ENCODE measurements at regions not wholly inside any gene's neighbourhood (a gene's known extent, or its start where the extent isn't known, plus 50 kb on each side); places are given as distances from the start of the nearest gene placed in this dataset.

DNA sequence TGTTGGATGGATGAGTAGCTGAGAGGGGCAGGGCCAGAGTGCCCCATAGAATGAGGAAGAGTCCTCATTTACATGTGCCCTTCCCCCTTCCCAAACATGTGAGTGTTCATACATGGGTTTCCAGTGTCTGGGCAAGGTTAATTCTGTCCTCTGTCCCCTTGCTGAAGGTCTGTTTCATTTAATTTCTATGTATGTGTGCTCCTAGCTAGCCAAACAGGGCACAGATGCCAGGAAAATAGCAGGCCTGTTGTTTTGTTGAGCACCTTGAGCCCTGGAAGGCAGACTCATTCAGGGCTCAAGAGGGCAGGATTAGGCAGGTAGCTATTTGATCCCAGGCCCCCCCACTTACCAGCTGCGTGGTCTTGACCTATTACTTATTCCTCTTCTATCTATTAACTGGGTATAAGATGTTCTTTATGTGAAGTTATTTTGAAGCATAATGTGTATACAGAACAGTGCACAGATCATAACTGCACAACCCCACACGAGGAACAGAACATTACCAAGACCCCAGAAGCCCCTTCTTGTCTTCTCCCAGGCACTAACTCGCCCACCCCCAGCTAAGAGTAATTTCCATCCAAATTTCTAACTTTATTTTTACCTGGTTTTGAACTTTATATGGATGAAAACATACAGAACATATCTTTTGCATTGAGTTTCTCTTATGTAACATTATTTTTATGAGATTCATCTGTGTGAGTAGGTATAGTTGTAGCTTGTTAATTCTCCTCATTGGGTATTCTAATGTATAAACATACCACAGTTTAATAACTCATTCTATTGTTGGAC lies 164.3 kb downstream of the RPIA start:
- Mint-ChIP-seq H3K9me3 (peaks cover 64 to 85% of the 10 kb centered on the region in 2 experiments), H3K27me3 (ENCODE audit: low read depth) (no peaks in the 10 kb centered on the region), H3K27ac (no peak overlapping the region), H3K4me3 (no peak overlapping the region), H3K4me1 (no peaks in the 10 kb centered on the region), H3K36me3 (ENCODE audit: insufficient read depth in 1 of 3, low read depth in 3 of 3) (peaks cover 0 to 30% (median 0%) of the 10 kb centered on the region in 3 experiments; a peak in 2 of 7 replicates)
- no peak overlapping the region for H2BK15ac ChIP-seq (ENCODE audit: low read depth, low read length)
- no peaks in the 10 kb centered on the region for H3K79me2 ChIP-seq (ENCODE audit: insufficient read depth, low read length)
- no peak overlapping the region for H3K14ac ChIP-seq (ENCODE audit: insufficient read depth, low read length)
- DNase-seq, result no peak
- no peaks in the 10 kb centered on the region for H3K79me1 ChIP-seq (ENCODE audit: insufficient read depth, low read depth, low read length, poor library complexity, severe bottlenecking)
- no peak overlapping the region for H3K23ac ChIP-seq (ENCODE audit: insufficient read length, low read depth, low read length)
- no peaks in the 10 kb centered on the region for H4K20me1 ChIP-seq (ENCODE audit: control insufficient read depth, insufficient read depth, insufficient read length)
- H3K27ac ChIP-seq (ENCODE audit: insufficient read length, low read depth, low read length), result no peak overlapping the region
- H3K4ac ChIP-seq (ENCODE audit: low read depth, low read length), result no peak overlapping the region
- no peak overlapping the region for H2BK12ac ChIP-seq (ENCODE audit: insufficient read length, low read depth, low read length)
- no peak overlapping the region for H3K18ac ChIP-seq (ENCODE audit: insufficient read length, low read depth, low read length)
- no peak overlapping the region for H2BK120ac ChIP-seq (ENCODE audit: low read depth, low read length, poor library complexity, severe bottlenecking)
- H2AFZ ChIP-seq (ENCODE audit: low read length), result no peak overlapping the region
- H2BK5ac ChIP-seq (ENCODE audit: insufficient read length, low read length), result no peak overlapping the region
- H3K4me2 ChIP-seq (ENCODE audit: insufficient read depth, insufficient read length, low read length), result no peak overlapping the region
- no peaks in the 10 kb centered on the region for H3K4me1 ChIP-seq (ENCODE audit: insufficient read depth, low read length)
- no peak overlapping the region for H4K91ac ChIP-seq (ENCODE audit: insufficient read length, low read depth, low read length)
- no peaks in the 10 kb centered on the region; the same call in 1 of the 2 replicates for H3K27me3 ChIP-seq (ENCODE audit: insufficient read depth, low read length)
- no peaks in the 10 kb centered on the region for H3K23me2 ChIP-seq (ENCODE audit: insufficient read length, low read depth, low read length, poor library complexity, severe bottlenecking)
- no CpG with 5 or more reads among the region's 3 CpGs for WGBS (ENCODE audit: extremely low coverage, insufficient read length, low lambda C conversion rate)
- H3T11ph ChIP-seq (ENCODE audit: low read length), result no peak overlapping the region
- no peak overlapping the region for H4K8ac ChIP-seq (replicated peaks; ENCODE audit: insufficient read length, low read depth, low read length)
- H2BK20ac ChIP-seq (ENCODE audit: low read depth, low read length, poor library complexity, severe bottlenecking), result no peak overlapping the region
- TF ChIP-seq, protein P1, sequence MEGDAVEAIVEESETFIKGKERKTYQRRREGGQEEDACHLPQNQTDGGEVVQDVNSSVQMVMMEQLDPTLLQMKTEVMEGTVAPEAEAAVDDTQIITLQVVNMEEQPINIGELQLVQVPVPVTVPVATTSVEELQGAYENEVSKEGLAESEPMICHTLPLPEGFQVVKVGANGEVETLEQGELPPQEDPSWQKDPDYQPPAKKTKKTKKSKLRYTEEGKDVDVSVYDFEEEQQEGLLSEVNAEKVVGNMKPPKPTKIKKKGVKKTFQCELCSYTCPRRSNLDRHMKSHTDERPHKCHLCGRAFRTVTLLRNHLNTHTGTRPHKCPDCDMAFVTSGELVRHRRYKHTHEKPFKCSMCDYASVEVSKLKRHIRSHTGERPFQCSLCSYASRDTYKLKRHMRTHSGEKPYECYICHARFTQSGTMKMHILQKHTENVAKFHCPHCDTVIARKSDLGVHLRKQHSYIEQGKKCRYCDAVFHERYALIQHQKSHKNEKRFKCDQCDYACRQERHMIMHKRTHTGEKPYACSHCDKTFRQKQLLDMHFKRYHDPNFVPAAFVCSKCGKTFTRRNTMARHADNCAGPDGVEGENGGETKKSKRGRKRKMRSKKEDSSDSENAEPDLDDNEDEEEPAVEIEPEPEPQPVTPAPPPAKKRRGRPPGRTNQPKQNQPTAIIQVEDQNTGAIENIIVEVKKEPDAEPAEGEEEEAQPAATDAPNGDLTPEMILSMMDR (conservative IDR thresholded peaks at IDR 0.05), result no peak
- H3K9me3 ChIP-seq (ENCODE audit: control insufficient read depth, low read depth, low read length), result no peaks in the 10 kb centered on the region
- H3K56ac ChIP-seq (ENCODE audit: insufficient read length, low read depth, low read length), result no peak overlapping the region
- H4K5ac ChIP-seq (ENCODE audit: insufficient read length, low read depth, low read length), result no peak overlapping the region
- H2AK5ac ChIP-seq (ENCODE audit: insufficient read length, low read length), result no peak overlapping the region
- no peak overlapping the region for H3K9ac ChIP-seq (ENCODE audit: extremely low read depth, insufficient read length, low read length)
